ENCODE measurements at regions not wholly inside any gene's neighbourhood (a gene's known extent, or its start where the extent isn't known, plus 50 kb on each side); places are given as distances from the start of the nearest gene placed in this dataset.

DNA sequence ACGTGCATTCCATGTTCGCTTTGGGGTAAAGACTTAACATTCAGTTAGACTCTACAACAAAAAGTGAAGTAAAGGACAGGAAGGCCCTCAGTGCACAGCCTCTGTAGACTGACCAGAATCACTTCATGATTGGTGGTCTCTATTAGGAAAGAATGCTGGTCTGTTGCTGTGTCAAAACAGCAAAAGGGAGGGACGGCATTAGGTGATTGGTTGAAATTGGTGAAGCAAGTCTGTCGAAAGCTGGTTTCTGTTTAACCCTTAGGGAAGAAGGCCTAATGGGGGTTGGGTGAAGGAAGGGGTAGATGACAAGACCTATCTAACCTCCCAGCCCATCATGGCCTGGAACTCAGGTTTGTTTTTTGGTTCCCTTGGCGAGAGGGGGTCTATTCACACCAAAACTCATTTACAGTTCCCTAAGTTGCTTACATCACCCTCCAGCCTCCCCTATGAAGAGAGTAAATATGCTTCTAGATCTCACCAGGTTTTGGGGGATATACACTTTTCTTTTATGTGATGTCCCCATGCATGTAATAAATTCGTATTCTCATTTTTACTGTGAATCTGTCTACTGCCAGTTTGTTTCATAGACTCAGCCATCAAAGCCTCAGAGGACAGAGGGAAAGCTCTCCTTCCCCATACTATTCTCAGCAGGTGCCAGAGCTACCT lies 65.6 kb downstream of the TMEM17 start:
- Histone ChIP-seq H2AK9ac (replicated peaks; ENCODE audit: low read depth, low read length, poor library complexity) (no peak overlapping the region), H3K23ac (ENCODE audit: low read depth, low read length) (no peak overlapping the region), H3K14ac (replicated peaks; ENCODE audit: low read depth, low read length) (no peak overlapping the region), H2BK20ac (ENCODE audit: low read depth, low read length) (no peak overlapping the region), H2AK5ac (ENCODE audit: low read depth, low read length) (no peak overlapping the region), H3K9me3 (ENCODE audit: control insufficient read depth, insufficient read depth, low read length) (no peaks in the 10 kb centered on the region), H4K91ac (ENCODE audit: insufficient read depth, low read depth, low read length) (no peak overlapping the region), H2AFZ (replicated peaks; ENCODE audit: low read length, poor library complexity) (no peak overlapping the region), H2BK120ac (ENCODE audit: low read depth, low read length) (no peak overlapping the region), H4K8ac (ENCODE audit: low read depth in 2 of 2, low read length in 2 of 2) (no peak overlapping the region), H3K79me1 (ENCODE audit: low read depth in 1 of 2, low read length in 2 of 2) (no peaks in the 10 kb centered on the region), H3K4me3 (ENCODE audit: insufficient read depth, low read depth, low read length) (no peak overlapping the region), H3K9me1 (ENCODE audit: insufficient read depth, low read length) (no peaks in the 10 kb centered on the region), H2BK5ac (ENCODE audit: low read depth, low read length, poor library complexity, severe bottlenecking) (no peak overlapping the region), H3K4me1 (ENCODE audit: control insufficient read depth, insufficient read depth, low read length) (no peaks in the 10 kb centered on the region), H3K36me3 (ENCODE audit: control insufficient read depth, insufficient read depth, low read length) (no peaks in the 10 kb centered on the region), H3K4ac (ENCODE audit: low read depth, low read length) (no peak overlapping the region), H3K27me3 (ENCODE audit: control insufficient read depth, insufficient read depth, low read length) (peaks cover 35% of the 10 kb centered on the region), H3K56ac (ENCODE audit: extremely low read depth, insufficient read depth, low read length) (no peak overlapping the region), H3K27ac (ENCODE audit: insufficient read depth, low read length) (no peak overlapping the region), H3K9ac (ENCODE audit: low read depth, low read length) (no peak overlapping the region), H3K4me2 (ENCODE audit: low read depth, low read length) (no peak overlapping the region), H4K5ac (ENCODE audit: low read depth, low read length) (no peak overlapping the region), H4K20me1 (ENCODE audit: insufficient read depth, low read length) (no peaks in the 10 kb centered on the region), H3K18ac (ENCODE audit: low read depth, low read length) (no peak overlapping the region), H2BK15ac (ENCODE audit: low read depth, low read length) (no peak overlapping the region)
- POLR2A ChIA-PET (ENCODE audit: unreplicated experiment), result no interaction called here
- in situ Hi-C loops (cut with MboI; ENCODE audit: low sequenced_read_pairs), result no loop called here
- WGBS, 2 experiments (ENCODE audit: extremely low coverage in 2 of 2, insufficient read length in 1 of 2), result no CpG with 5 or more reads among the region's 6 CpGs
- TF ChIP-seq RAD21 (IDR thresholded peaks at IDR 0.05; ENCODE audit: low read length) (no peak), FOS (IDR thresholded peaks at IDR 0.05; ENCODE audit: low read depth, low read length) (no peak), CEBPB (IDR thresholded peaks at IDR 0.05; ENCODE audit: low read depth, low read length) (no peak), NFE2L2 (IDR thresholded peaks at IDR 0.05; ENCODE audit: low read depth, low read length) (no peak), BHLHE40 (IDR thresholded peaks at IDR 0.05; ENCODE audit: low read depth, low read length) (no peak), RFX5 (IDR thresholded peaks at IDR 0.05; ENCODE audit: low read depth, low read length) (no peak), MXI1 (IDR thresholded peaks at IDR 0.05; ENCODE audit: borderline replicate concordance, low read depth, low read length) (no peak), CHD1 (IDR thresholded peaks at IDR 0.05; ENCODE audit: low read depth, low read length) (no peak), SMC3 (IDR thresholded peaks at IDR 0.05; ENCODE audit: low read depth, low read length) (no peak)
- TF ChIP-seq, protein P1, sequence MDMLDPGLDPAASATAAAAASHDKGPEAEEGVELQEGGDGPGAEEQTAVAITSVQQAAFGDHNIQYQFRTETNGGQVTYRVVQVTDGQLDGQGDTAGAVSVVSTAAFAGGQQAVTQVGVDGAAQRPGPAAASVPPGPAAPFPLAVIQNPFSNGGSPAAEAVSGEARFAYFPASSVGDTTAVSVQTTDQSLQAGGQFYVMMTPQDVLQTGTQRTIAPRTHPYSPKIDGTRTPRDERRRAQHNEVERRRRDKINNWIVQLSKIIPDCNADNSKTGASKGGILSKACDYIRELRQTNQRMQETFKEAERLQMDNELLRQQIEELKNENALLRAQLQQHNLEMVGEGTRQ (IDR thresholded peaks at IDR 0.05; ENCODE audit: low read depth, low read length), result no peak
- TF ChIP-seq, protein P2, sequence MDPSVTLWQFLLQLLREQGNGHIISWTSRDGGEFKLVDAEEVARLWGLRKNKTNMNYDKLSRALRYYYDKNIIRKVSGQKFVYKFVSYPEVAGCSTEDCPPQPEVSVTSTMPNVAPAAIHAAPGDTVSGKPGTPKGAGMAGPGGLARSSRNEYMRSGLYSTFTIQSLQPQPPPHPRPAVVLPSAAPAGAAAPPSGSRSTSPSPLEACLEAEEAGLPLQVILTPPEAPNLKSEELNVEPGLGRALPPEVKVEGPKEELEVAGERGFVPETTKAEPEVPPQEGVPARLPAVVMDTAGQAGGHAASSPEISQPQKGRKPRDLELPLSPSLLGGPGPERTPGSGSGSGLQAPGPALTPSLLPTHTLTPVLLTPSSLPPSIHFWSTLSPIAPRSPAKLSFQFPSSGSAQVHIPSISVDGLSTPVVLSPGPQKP (IDR thresholded peaks at IDR 0.05; ENCODE audit: borderline replicate concordance, low read depth, low read length), result no peak
- no peak for ATAC-seq (ENCODE audit: low read depth)
- no peak for DNase-seq
- BruUV-seq (replicated peaks), result no TSS peak
- CTCF ChIA-PET, result no interaction called here
- dilution Hi-C loops (cut with HindIII; ENCODE audit: low sequenced_read_pairs, unreplicated experiment), result no loop called here
- intact Hi-C loops (cut with micrococcal nuclease), result no loop called here

Measured in IMR-90 (cell line).